ENCODE measurements at regions not wholly inside any gene's neighbourhood (a gene's known extent, or its start where the extent isn't known, plus 50 kb on each side); places are given as distances from the start of the nearest gene placed in this dataset.

GRCh38 chr4:11487139-11487538 lies 58.4 kb upstream of the HS3ST1 start:
- no peak for DNase-seq (ENCODE audit: low spot score)

- DNase-seq (ENCODE audit: low spot score) = no peak
These were observed 57.2 kb upstream of the HS3ST1 start for GRCh38 chr4:11485926-11486325.

GRCh38 chr4:11484531-11484930 lies 55.8 kb upstream of the HS3ST1 start:
- DNase-seq (ENCODE audit: low spot score) = no peak

GRCh38 chr4:11483046-11483445 lies 54.4 kb upstream of the HS3ST1 start:
- DNase-seq (ENCODE audit: low spot score) = no peak

GRCh38 chr4:11480683-11481082 lies 52.0 kb upstream of the HS3ST1 start:
- no peak for DNase-seq (ENCODE audit: low spot score)

All from hepatic stellate cell (primary cell).